Ureter (tissue), 1 donor: ENCODE measurements at regions not wholly inside any gene's neighbourhood (a gene's known extent, or its start where the extent isn't known, plus 50 kb on each side); places are given as distances from the start of the nearest gene placed in this dataset.
"Not testable (repeated sequence)": the region's sequence is repeated elsewhere in the genome, so short reads cannot be mapped to it uniquely, and the experiment has no call there.

Experiments used
- DNase-seq: peaks from one replicate; pipeline ENCODE4 v3.0.0-alpha.2; 2020; ENCODE audit warnings: low spot score
- donor health status: DM: yes; HTN: yes; CAD: no.

DNA sequence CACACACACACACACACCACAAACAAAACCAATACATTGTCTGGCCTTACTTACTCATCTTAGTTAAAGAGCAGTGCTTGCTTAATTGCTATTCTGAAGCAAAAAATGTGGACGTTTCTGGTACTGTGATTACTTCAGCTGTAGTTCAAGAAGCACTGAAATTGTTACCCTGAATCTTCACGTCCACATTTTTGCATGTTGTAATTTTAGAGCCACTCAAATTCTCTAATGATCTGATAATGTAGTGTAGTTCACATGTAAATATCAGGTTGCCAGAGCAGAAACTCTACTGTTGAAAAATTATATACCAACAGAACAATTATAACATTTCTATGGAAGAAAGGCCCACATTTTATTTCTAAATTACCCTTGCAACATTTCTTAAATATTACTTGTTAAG is 1451.1 kb downstream of the GATA3 start:
- DNase-seq = no peak

- no peak for DNase-seq
These were observed 1454.1 kb downstream of the GATA3 start for GRCh38 chr10:9508606-9509005.

DNA sequence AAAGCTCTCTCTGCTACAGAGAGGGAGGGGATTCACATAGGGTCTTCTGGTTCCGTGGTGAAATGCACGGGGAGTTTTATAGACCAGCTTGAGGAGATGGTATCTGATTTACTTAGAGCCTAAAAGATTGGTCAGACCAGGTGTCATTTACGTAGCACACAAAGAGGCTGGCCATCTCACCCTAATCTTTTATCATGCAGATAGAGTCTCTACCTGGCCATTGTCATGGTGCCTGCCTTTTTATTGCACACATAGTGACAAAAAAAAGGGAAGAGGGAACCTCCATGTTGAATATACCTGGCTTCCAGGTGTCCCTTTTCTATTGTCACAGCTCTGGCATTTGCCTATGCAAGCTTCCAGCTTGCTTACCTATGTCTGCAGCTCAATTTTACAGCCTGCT is 1456.1 kb downstream of the GATA3 start:
- DNase-seq = no peak

DNA sequence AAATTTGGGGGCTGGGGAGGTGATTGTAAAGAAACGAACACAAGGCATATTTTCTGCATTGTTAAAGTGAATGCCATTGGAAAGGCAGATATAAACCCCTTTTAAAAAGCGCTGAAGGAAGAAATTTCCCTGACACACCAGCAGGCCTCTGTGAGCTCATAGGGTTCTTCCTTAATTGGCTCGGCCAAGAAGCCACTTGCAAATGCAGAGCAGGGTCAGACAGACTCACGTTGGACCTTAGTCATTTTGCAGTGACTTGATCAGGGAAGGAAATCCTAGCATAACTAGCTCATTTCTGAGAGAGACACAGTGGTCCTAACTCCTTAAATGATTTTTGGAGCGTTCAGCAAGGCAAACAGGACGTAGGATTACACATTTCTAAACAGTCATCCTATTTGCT is 1461.4 kb downstream of the GATA3 start:
- DNase-seq = no peak

DNA sequence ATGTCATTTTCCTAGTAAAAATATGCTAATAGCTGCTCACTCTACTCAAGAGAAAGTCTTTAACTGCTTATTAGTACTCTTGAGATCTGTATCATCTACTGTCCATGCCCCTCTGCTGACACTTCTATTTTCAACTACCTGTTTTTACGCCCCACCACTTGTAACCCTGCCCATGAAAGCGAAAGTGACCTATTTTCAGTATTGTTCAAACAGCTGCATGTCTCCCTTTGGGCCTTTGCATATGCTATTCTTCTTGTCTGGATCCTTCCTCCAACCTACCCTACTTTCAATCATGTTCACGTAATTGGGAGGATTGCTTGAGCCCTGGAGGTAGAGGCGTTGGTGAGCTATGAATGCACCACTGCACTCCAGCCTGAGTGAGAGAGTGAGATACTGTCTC is 1481.3 kb downstream of the GATA3 start:
- no peak for DNase-seq

GRCh38 chr10:9545073-9545472 is 1472.6 kb upstream of the CELF2 start:
- no peak for DNase-seq

GRCh38 chr10:9547936-9548904 is 1469.5 kb upstream of the CELF2 start:
- DNase-seq = no peak

GRCh38 chr10:9550810-9551209 is 1466.9 kb upstream of the CELF2 start:
- no peak for DNase-seq

GRCh38 chr10:9554321-9554720 is 1463.4 kb upstream of the CELF2 start:
- no peak for DNase-seq

- DNase-seq = no peak
These were observed 1456.7 kb upstream of the CELF2 start for GRCh38 chr10:9560976-9561375.

DNA sequence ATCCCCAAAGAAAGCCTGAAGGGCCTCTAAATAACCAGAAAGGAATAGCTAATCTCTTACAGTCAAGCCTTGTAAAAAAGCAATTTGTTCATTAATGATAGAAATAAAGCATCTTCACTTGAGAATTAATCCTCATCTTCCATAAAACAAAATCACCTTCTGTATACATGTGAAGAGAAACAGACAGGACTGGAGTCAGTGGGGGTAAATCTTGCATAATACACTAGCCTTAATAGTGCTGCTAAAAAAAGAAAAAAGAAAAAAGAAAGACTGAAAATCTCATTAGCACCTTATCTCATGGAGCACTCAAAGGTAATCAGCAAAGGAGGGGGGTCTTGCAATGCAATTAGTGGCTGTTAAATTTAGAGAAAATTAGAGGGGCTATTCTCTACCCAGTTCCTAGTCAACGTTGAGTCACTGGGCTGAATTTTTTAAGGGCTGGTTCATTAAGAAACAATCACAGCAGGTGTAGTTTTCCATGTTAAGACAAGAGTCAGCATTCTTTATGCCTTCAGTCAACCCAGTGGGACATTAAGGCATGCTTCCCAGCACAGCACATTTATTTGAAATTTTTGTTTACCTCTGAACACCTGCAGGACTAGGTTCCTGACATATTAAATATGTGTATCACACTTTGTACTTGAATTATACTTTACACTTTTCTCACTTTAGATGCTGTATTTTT is 1455.7 kb upstream of the CELF2 start:
- no peak for DNase-seq

- DNase-seq = no peak
These were observed 1439.9 kb upstream of the CELF2 start for GRCh38 chr10:9577746-9578145.

DNA sequence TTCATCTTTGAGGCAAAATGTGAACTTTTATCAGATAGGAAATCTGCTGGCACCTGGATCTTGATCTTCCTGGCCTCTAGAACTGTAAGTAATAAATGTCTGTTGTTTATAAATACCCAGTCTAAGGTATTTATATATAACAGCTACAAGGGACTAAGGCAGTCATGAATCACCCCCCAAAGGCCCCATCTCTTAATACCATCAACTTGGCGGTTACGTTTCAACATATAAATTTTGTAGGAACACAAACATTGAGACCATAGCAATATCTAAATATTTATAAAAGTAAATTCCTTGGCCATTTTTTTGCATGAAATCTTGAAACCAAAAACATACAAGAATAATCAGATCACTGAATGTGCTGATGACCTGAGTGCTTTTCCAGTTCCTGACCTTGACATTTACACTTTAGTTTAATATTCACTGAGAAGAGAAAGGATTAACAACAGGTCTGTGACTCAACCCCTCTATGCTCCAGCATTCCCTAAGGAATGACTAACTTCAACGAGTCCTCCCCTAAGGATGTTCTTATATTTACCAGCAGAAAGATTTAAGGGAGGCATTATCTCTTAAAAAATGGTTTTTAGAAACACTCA is 1438.5 kb upstream of the CELF2 start:
- no peak for DNase-seq

GRCh38 chr10:9582803-9583202 is 1434.9 kb upstream of the CELF2 start:
- DNase-seq = not testable (repeated sequence)

DNA sequence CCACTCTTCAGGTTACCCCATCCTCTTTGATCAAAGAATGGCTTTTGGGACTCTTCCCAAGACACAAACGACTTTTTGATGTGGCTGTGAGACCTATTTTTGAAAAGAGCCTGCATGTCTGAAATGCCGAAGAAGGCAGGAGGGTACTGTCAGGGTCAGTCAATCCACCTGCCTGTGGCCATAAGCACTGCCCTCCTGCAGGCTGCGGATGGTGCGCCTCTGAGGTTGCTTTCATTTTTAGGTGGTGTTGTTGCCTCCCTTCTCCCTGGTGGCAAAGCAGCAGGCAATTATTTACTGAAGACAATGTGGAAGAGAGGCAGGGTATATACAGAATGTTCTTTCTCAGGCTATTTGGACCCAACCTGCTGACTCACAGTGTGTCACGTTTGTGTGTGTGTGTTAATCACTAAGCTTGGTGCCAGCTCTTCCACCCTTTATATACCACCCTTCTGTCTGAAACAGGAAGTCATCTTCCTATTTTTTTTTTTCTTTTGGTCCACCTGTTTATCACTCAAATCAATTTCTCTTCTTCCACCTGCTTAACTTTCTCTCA is 1421.2 kb upstream of the CELF2 start:
- DNase-seq = no peak

GRCh38 chr10:9602998-9603397 is 1414.7 kb upstream of the CELF2 start:
- no peak for DNase-seq

- DNase-seq = no peak
These were observed 1413.7 kb upstream of the CELF2 start for GRCh38 chr10:9603972-9604371.

DNA sequence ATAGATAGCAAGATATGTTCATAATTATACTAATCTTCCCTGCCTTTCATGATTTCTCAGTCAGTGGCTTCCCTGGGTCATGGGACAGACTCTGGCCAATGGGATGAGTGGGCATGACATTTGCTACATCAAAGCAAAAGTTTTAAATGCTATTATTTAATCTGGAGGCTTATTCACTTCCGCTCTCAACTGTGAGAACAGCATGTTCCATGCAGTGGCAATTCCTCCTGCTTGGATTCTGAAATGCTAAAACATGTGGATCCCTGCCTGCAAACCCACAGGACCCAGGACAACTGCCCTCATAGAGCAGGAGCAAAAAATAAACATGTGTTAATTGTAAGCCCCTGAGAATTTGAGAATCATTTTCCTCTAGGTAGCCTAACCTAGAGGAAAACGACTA is 1412.4 kb upstream of the CELF2 start:
- no peak for DNase-seq

GRCh38 chr10:9608602-9609001 is 1409.1 kb upstream of the CELF2 start:
- DNase-seq = no peak

DNA sequence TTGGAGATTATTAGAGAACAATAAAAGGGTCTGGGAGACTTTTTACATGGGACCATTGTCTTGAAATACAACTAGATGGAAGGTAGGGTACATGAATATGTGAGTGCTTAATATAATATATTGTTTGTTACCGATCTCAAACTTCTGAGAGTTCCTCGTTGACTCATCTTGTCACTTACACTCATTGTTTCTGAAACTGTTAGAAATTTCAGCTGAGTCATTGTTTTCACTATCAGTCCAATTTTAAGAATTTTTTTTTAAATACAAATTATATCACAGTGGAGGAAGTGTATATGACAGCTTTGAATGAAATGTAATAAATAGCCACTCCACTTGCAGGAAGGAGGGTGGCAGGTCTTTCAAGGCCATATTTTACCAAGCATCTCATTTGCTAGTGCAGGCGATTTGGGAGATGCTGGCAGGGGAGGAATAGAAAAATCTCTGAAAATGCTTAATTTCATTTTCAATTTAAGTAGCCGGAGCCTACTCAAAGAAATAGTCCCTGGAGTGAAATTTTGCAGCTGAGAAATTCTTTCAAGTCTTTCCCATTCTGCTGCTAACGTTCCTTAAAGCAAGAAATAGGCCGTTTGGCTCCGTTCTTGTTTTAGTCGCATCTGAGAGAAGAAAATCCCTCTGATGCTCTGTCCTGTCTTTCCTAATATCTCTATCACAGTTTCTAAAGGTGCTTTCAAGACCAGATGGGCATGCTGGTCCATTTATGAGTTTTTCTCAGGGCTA is 1404.2 kb upstream of the CELF2 start:
- DNase-seq = no peak

DNA sequence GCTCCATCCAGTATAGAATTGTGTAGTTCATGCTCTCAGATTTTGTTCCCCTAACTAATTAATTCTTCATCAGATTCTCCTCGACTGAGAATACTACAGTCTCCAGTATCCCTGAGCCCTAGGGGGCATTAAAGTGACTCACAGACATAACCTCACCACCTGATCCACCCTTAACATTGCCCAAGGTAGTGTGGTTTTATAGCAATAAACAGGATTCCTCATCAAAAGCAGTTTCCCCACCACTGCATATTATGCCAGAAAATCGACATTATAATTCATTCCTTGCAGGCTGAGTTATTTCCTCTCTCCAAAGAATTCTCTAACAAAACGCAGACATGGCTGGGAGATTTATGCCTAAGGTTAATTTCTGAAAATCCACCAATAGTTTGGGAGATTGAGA is 1402.5 kb upstream of the CELF2 start:
- DNase-seq = no peak

- DNase-seq = no peak
These were observed 1396.5 kb upstream of the CELF2 start for GRCh38 chr10:9621216-9621615.
